22Rv1 (cell line): ENCODE measurements at regions not wholly inside any gene's neighbourhood (a gene's known extent, or its start where the extent isn't known, plus 50 kb on each side); places are given as distances from the start of the nearest gene placed in this dataset.

Experiments used
- H3K27ac ChIP-seq: fragments of 450-650 bp; 2 replicates; pipeline ENCODE4 v1.5.1; 2017
- ZFX ChIP-seq: fragments of 450-650 bp; IDR thresholded peaks from 2 replicates; pipeline ENCODE4 v1.6.1; 2017; ENCODE audit warnings: antibody characterized with exemption, borderline replicate concordance
- TF ChIP-seq, protein P1 (sequence below): fragments of 450-650 bp; IDR thresholded peaks from 2 replicates; pipeline ENCODE4 v1.5.1; 2017; ENCODE audit warnings: mild to moderate bottlenecking

DNA sequence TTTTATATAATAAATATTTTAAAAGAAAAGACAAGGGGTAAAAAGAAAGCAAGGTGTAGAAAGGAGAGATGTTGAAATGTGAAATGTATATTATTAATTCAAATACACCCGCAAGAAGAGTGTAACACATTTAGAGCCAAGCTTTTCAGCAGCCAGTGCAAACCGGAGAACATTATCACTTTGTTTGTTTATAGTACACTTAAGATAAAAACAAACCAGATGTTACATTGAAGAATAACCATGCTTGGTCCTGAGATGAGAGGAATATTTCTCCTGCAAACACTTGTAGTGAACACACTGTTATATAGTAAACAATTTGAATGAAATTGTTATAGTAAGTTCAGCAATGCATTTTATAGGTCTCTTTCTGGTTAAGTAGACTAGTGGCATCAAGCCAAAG, 1441.5 kb downstream of the OTOL1 start:
- H3K27ac ChIP-seq: no peak overlapping the region
- TF ChIP-seq, protein P1, sequence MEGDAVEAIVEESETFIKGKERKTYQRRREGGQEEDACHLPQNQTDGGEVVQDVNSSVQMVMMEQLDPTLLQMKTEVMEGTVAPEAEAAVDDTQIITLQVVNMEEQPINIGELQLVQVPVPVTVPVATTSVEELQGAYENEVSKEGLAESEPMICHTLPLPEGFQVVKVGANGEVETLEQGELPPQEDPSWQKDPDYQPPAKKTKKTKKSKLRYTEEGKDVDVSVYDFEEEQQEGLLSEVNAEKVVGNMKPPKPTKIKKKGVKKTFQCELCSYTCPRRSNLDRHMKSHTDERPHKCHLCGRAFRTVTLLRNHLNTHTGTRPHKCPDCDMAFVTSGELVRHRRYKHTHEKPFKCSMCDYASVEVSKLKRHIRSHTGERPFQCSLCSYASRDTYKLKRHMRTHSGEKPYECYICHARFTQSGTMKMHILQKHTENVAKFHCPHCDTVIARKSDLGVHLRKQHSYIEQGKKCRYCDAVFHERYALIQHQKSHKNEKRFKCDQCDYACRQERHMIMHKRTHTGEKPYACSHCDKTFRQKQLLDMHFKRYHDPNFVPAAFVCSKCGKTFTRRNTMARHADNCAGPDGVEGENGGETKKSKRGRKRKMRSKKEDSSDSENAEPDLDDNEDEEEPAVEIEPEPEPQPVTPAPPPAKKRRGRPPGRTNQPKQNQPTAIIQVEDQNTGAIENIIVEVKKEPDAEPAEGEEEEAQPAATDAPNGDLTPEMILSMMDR: no peak
- no peak for TF ChIP-seq ZFX

DNA sequence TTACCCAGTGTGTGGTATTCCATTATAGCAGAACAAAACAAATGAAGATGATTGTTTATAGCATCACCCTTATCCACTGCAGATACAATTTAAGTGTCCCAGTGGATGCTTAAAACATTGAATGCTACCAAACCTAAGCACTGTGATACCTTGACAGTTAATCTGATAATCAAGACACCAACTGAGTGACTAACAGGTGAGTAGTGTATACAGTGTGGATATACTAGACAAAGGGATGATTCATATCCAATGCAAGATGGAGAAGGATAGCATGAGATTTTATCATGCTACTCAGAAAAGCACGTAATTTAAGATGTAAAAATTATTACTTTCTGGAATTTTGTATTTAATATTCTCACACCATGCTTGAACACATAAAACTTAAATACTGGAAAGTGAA, 1449.0 kb downstream of the OTOL1 start:
- TF ChIP-seq, protein P1: no peak
- TF ChIP-seq ZFX: no peak

DNA sequence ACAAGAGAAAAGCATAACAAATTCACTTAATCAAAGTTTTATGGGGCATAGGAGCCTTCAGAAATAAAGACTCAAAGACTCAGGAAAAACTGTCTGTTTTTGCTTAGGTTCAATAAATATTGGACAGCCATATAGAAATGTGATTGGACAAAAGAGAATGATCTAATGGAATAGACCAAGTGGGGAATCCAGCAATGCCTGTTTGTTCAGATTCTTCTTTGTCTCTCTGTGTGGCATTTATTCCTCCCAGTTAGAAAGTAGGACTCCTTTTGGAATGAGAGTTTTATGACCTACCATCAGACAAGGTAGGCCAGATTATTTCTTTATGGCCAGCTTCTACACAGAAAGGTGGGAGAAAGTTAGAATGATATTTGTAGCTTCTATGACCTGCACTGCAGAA, 1460.1 kb downstream of the OTOL1 start:
- H3K27ac ChIP-seq: no peak overlapping the region
- TF ChIP-seq, protein P1: no peak

More for the DNA sequence above, 1449.0 kb downstream of the OTOL1 start:
- no peak overlapping the region for H3K27ac ChIP-seq

DNA sequence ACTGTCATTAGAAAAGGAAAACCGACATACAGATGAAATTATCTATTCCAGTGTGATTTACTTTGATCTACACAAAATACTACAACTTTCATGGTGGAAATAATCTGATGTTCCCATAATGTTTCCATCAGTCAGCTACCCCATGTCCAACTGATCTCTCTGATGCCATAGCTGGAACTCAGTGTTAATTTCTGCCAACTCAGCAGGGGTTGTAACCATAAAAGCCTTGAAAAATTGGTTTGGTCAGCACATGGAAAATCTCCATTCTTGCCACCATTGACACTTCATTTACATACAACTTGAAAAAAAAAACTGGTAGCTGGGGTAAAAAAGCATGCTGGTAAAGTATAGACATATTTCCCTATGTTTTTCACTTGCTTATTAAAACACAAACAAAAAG, 1463.7 kb downstream of the OTOL1 start:
- no peak overlapping the region for H3K27ac ChIP-seq
- TF ChIP-seq, protein P1: no peak
- no peak for TF ChIP-seq ZFX

DNA sequence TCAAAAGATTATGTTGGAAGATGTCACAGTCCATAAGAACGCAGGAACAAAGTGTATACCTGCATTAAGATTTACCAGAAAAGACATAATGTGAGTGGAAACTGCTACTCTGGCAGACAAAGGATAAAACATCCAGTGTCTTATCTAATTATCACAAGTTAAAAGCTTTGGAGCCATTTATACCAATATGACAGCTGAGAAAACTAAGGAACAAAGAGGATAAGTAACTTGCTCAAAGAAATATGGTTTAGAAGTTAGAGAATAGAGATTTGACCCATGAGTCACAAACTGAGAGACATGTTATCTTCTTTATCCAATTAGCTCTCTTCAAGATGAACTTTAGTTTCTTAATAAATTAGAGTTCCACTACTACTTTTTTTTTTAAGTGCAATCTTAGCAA, 1473.7 kb downstream of the OTOL1 start:
- no peak overlapping the region for H3K27ac ChIP-seq
- TF ChIP-seq, protein P1: no peak
- no peak for TF ChIP-seq ZFX

DNA sequence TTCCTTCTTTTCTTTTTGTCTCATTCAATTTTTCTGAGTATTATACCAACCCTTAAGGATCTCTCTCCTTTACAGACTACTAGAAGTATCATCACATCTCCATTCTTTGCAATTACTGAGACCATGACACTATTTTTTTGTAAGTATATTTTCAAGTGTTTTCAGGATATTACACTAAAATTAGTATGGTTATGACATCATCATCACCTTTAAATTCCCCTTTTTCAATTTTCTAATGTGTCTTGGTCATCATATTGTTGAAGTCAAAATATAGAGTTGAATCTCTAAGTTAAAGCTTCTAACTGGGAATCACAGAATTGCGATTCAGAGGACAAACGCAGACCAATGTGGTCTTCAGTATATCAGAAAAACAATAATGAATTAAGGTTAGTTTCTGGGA, 1475.1 kb downstream of the OTOL1 start:
- H3K27ac ChIP-seq: no peak overlapping the region
- no peak for TF ChIP-seq ZFX
- TF ChIP-seq, protein P1: no peak

DNA sequence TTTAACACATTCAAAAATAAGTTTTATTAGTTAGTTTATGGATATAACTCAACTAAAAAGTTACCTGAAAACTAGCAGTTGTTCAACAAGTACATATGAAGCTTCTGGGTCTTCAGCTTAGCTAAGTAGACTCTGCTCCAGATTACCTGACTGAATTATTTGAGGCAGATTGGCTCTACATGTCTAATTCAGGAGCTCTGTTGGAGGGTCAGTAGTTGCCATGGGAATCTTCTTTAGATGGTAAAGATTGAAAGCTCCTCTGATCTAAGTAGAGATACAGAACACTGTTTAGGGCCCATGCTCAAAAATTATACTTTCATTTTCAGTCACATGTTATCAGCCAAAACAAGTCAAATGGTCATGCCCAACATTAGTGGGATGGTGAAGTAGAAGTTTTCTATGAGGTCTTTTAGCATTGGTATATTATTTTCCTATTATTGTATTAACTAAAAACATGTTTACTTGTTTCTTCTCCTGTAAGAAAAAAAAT, 1476.9 kb downstream of the OTOL1 start:
- no peak overlapping the region for H3K27ac ChIP-seq
- no peak for TF ChIP-seq ZFX
- TF ChIP-seq, protein P1: no peak
